DND-41 (cell line): ENCODE measurements at regions not wholly inside any gene's neighbourhood (a gene's known extent, or its start where the extent isn't known, plus 50 kb on each side); places are given as distances from the start of the nearest gene placed in this dataset.

Experiments used
- ATAC-seq: fragments of 200-7000 bp; cut with Tn5 transposase; 3 replicates; pipeline ENCODE4 v1.9.1; 2021; ENCODE audit warnings: low read depth; ENCODE audit not compliant: insufficient read depth
- DNase-seq: peaks from one replicate; pipeline ENCODE4 v3.0.0-alpha.2; 2020
- H2AFZ ChIP-seq: 2 replicates; pipeline ENCODE4 v1.6.0; 2012; ENCODE audit warnings: low read depth, low read length
- H3K27ac ChIP-seq: 2 replicates; pipeline ENCODE4 v1.5.1; 2012; ENCODE audit warnings: low read length, inconsistent platforms
- H3K27me3 ChIP-seq: fragments of 200-600 bp; sonication (generic); 2 replicates; pipeline ENCODE4 v1.6.0; 2012; ENCODE audit warnings: low read length, mild to moderate bottlenecking, inconsistent platforms; ENCODE audit not compliant: insufficient read depth, poor library complexity
- H3K36me3 ChIP-seq: 2 replicates; pipeline ENCODE4 v1.5.1; 2012; ENCODE audit warnings: low read length, inconsistent platforms; ENCODE audit not compliant: insufficient read depth
- H3K4me1 ChIP-seq: 2 replicates; pipeline ENCODE4 v1.5.1; 2012; ENCODE audit warnings: mild to moderate bottlenecking, low read length; ENCODE audit not compliant: insufficient read depth
- H3K4me2 ChIP-seq: 2 replicates; pipeline ENCODE4 v1.6.0; 2012; ENCODE audit warnings: mild to moderate bottlenecking, moderate library complexity, low read length, inconsistent platforms; ENCODE audit not compliant: insufficient read depth
- H3K4me3 ChIP-seq, 2 experiments: fragments of 200-600 bp in 1 of 2; shearing (Covaris generic) in 1 of 2; 2 replicates each; pipeline ENCODE4 v1.5.1; 2012 to 2016; ENCODE audit warnings: inconsistent platforms in 2 of 2, low read length in 2 of 2, mild to moderate bottlenecking in 2 of 2, low read depth in 1 of 2, moderate library complexity in 1 of 2
- H3K79me2 ChIP-seq: 2 replicates; pipeline ENCODE4 v1.6.0; 2012; ENCODE audit warnings: low read length, inconsistent platforms; ENCODE audit not compliant: insufficient read depth
- H3K9ac ChIP-seq: 2 replicates; pipeline ENCODE4 v1.6.0; 2012; ENCODE audit warnings: low read depth, mild to moderate bottlenecking, inconsistent platforms, low read length, moderate library complexity
- H3K9me3 ChIP-seq: 2 replicates; pipeline ENCODE4 v1.5.1; 2012; ENCODE audit warnings: low read length, moderate library complexity, mild to moderate bottlenecking, inconsistent platforms; ENCODE audit not compliant: insufficient read depth, severe bottlenecking
- H4K20me1 ChIP-seq: 2 replicates; pipeline ENCODE4 v1.6.0; 2012; ENCODE audit warnings: low read length; ENCODE audit not compliant: insufficient read depth
- EZH2 ChIP-seq: IDR thresholded peaks from 3 replicates; pipeline ENCODE4 v1.6.1; 2012; ENCODE audit warnings: borderline replicate concordance, low read depth, mild to moderate bottlenecking, moderate library complexity, low read length, inconsistent platforms; ENCODE audit not compliant: severe bottlenecking
- TF ChIP-seq, protein P1 (sequence below): IDR thresholded peaks from 2 replicates; pipeline ENCODE4 v1.5.1; 2012; ENCODE audit warnings: borderline replicate concordance, low read length, moderate library complexity, mild to moderate bottlenecking; ENCODE audit not compliant: poor library complexity, severe bottlenecking; ENCODE audit errors: extremely low read depth

DNA sequence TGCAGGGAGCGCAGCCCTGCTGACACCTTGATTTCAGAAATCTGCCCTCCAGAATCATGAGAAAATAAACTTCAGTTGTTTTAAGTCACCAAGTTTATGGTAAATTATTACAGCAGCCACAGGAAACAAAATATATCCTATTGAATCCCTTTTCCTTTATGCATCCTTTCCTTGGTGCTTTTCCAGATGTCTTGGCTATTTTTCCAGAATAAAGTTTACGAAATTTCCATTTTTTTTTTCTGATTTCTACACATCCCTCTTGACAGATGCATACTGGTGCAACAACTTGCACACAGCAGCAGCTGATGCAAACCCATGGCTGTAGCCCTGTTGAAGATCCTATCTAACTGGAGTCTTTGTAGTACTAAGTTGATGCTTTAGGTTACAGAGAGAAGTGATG lies 111.1 kb upstream of the KCNE2 start:
- no peak for ATAC-seq
- Histone ChIP-seq H3K4me3 (no peak overlapping the region), H3K4me1 (no peaks in the 10 kb centered on the region), H3K4me2 (no peak overlapping the region), H3K9me3 (peaks cover 20% of the 10 kb centered on the region), H3K9ac (no peak overlapping the region), H3K27me3 (no peaks in the 10 kb centered on the region), H3K27ac (no peak overlapping the region), H2AFZ (no peak overlapping the region), H4K20me1 (no peaks in the 10 kb centered on the region), H3K36me3 (no peaks in the 10 kb centered on the region), H3K79me2 (no peaks in the 10 kb centered on the region)
- no peak for DNase-seq
- TF ChIP-seq, protein P1, sequence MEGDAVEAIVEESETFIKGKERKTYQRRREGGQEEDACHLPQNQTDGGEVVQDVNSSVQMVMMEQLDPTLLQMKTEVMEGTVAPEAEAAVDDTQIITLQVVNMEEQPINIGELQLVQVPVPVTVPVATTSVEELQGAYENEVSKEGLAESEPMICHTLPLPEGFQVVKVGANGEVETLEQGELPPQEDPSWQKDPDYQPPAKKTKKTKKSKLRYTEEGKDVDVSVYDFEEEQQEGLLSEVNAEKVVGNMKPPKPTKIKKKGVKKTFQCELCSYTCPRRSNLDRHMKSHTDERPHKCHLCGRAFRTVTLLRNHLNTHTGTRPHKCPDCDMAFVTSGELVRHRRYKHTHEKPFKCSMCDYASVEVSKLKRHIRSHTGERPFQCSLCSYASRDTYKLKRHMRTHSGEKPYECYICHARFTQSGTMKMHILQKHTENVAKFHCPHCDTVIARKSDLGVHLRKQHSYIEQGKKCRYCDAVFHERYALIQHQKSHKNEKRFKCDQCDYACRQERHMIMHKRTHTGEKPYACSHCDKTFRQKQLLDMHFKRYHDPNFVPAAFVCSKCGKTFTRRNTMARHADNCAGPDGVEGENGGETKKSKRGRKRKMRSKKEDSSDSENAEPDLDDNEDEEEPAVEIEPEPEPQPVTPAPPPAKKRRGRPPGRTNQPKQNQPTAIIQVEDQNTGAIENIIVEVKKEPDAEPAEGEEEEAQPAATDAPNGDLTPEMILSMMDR: no peak
- no peak for TF ChIP-seq EZH2

DNA sequence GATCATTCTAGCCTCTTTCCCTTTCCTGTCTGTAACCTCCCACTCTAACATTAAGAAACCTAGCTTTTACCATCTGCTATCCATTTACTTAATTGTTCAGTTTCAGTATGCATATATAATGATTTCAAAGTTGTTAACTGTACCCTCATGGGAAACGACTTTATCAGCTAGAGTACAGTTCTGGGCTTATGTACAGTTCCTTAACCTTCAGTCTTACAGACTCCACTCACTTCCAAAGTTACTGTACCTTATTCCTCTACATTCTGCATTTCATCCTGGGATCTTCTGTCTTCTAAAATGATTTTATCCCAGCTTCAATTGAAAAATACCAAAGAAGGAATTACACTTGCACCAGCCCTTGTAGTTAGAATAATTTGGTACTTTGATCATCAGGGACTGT lies 108.7 kb upstream of the KCNE2 start:
- no peaks in the 10 kb centered on the region for H3K79me2 ChIP-seq
- no peaks in the 10 kb centered on the region for H3K36me3 ChIP-seq
- no peaks in the 10 kb centered on the region for H3K27me3 ChIP-seq
- H3K4me1 ChIP-seq: no peaks in the 10 kb centered on the region
- H2AFZ ChIP-seq: no peak overlapping the region
- H3K4me2 ChIP-seq: no peak overlapping the region
- peaks cover 18% of the 10 kb centered on the region for H3K9me3 ChIP-seq
- no peak for ATAC-seq
- TF ChIP-seq, protein P1: no peak
- no peak for TF ChIP-seq EZH2
- H3K9ac ChIP-seq: no peak overlapping the region
- DNase-seq: no peak
- no peak overlapping the region for H3K4me3 ChIP-seq
- no peak overlapping the region for H3K27ac ChIP-seq
- H4K20me1 ChIP-seq: no peaks in the 10 kb centered on the region

GRCh38 chr21:34260277-34261008 lies 103.4 kb upstream of the KCNE2 start:
- ATAC-seq: no peak
- Histone ChIP-seq H3K4me2 (no peak overlapping the region), H3K27me3 (no peaks in the 10 kb centered on the region)

More at GRCh38 chr21:34260277-34261008, 103.4 kb upstream of the KCNE2 start:
- Histone ChIP-seq H2AFZ (no peak overlapping the region), H3K4me3 (no peak overlapping the region), H3K9me3 (peaks cover 11% of the 10 kb centered on the region), H3K36me3 (no peaks in the 10 kb centered on the region), H3K79me2 (no peaks in the 10 kb centered on the region), H4K20me1 (no peaks in the 10 kb centered on the region), H3K9ac (no peak overlapping the region), H3K4me1 (no peaks in the 10 kb centered on the region), H3K27ac (no peak overlapping the region)
- no peak for TF ChIP-seq EZH2
- TF ChIP-seq, protein P1: no peak
- DNase-seq: no peak
